Progenitor cell of endocrine pancreas (in vitro differentiated cells): ENCODE measurements at regions not wholly inside any gene's neighbourhood (a gene's known extent, or its start where the extent isn't known, plus 50 kb on each side); places are given as distances from the start of the nearest gene placed in this dataset.
"Not testable (repeated sequence)": the region's sequence is repeated elsewhere in the genome, so short reads cannot be mapped to it uniquely, and the experiment has no call there.

Experiments used
- DNase-seq: peaks from one replicate; pipeline ENCODE4 v3.0.0; 2021; ENCODE audit warnings: low spot score; ENCODE audit not compliant: unreplicated experiment
- H3K27ac Mint-ChIP-seq: 2 replicates; pipeline ENCODE4 v1.8.0; 2021; ENCODE audit warnings: mild to moderate bottlenecking, moderate library complexity, mixed read lengths
- H3K27me3 Mint-ChIP-seq: 2 replicates; pipeline ENCODE4 v1.8.0; 2021; ENCODE audit warnings: mixed read lengths
- H3K36me3 Mint-ChIP-seq: 2 replicates; pipeline ENCODE4 v1.8.0; 2022; ENCODE audit warnings: mixed read lengths; ENCODE audit not compliant: insufficient read depth
- H3K4me1 Mint-ChIP-seq: 2 replicates; pipeline ENCODE4 v1.8.0; 2021; ENCODE audit warnings: low read depth, mixed read lengths
- H3K4me3 Mint-ChIP-seq: 2 replicates; pipeline ENCODE4 v1.8.0; 2021; ENCODE audit warnings: low read depth, mild to moderate bottlenecking, moderate library complexity, mixed read lengths
- H3K9me3 Mint-ChIP-seq: 2 replicates; pipeline ENCODE4 v1.8.0; 2021; ENCODE audit warnings: low read depth, mixed read lengths

- H3K9me3 Mint-ChIP-seq, H3K4me3 Mint-ChIP-seq, H3K4me1 Mint-ChIP-seq, H3K27me3 Mint-ChIP-seq, H3K27ac Mint-ChIP-seq, H3K36me3 Mint-ChIP-seq, DNase-seq: not testable (repeated sequence)
These were observed 145.8 kb upstream of the PLGLB2 start for GRCh38 chr2:87602118-87602517.

DNA sequence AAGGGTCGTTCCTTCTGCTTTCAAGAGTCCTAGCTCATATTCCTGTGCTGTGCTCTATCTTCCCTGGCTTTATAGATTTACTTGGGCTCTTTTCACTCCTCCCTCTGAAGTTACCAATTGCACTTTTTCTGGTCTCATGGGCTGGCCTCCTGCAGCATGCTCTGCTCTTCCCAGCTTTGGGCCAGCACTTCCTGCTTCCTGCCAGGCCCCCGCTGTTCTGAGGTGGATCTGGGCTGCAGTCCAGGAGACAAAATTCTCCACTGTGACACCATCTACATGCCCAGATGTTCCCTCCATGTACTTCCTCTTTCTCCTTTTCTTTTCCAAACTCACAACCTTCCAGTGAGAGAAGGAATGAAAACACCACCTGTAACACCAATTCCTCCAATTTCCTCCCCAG lies 145.2 kb upstream of the PLGLB2 start:
- H3K4me1 Mint-ChIP-seq, H3K27ac Mint-ChIP-seq, H3K9me3 Mint-ChIP-seq: not testable (repeated sequence)

GRCh38 chr2:87603418-87604278 lies 144.2 kb upstream of the PLGLB2 start:
- not testable (repeated sequence) for DNase-seq, H3K36me3 Mint-ChIP-seq, H3K27ac Mint-ChIP-seq, H3K4me3 Mint-ChIP-seq, H3K4me1 Mint-ChIP-seq, H3K27me3 Mint-ChIP-seq, H3K9me3 Mint-ChIP-seq

More for the DNA sequence above, 145.2 kb upstream of the PLGLB2 start:
- not testable (repeated sequence) for H3K27me3 Mint-ChIP-seq, H3K4me3 Mint-ChIP-seq, DNase-seq, H3K36me3 Mint-ChIP-seq

- not testable (repeated sequence) for H3K36me3 Mint-ChIP-seq, DNase-seq, H3K4me3 Mint-ChIP-seq, H3K27ac Mint-ChIP-seq, H3K9me3 Mint-ChIP-seq, H3K4me1 Mint-ChIP-seq, H3K27me3 Mint-ChIP-seq
These were observed 143.5 kb upstream of the PLGLB2 start for GRCh38 chr2:87604279-87604818.

- not testable (repeated sequence) for H3K9me3 Mint-ChIP-seq, H3K36me3 Mint-ChIP-seq, DNase-seq, H3K4me3 Mint-ChIP-seq, H3K4me1 Mint-ChIP-seq, H3K27ac Mint-ChIP-seq, H3K27me3 Mint-ChIP-seq
These were observed 142.9 kb upstream of the PLGLB2 start for GRCh38 chr2:87604980-87605379.

GRCh38 chr2:87608377-87609166 lies 139.3 kb upstream of the PLGLB2 start:
- not testable (repeated sequence) for H3K36me3 Mint-ChIP-seq, H3K27me3 Mint-ChIP-seq, H3K27ac Mint-ChIP-seq, H3K9me3 Mint-ChIP-seq, H3K4me1 Mint-ChIP-seq, DNase-seq, H3K4me3 Mint-ChIP-seq

DNA sequence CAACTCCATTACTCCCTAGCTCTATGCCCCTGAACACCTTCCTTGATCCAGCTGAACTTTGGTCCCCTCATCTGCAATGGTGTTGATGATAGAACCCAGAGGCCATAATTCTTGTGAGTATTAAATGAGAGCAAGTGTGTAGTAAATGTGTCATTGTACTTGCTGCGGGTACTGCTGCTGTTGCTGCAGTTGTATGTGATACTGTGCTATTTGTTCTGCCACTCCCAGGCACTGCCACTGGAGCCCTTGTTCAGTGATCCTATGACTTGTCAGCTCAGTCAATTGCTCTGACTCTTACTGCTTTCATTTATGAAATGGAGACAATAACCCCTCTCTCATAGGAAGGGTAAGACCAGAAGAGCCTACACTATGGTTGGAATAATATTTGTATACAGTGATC lies 136.9 kb upstream of the PLGLB2 start:
- H3K4me3 Mint-ChIP-seq, DNase-seq, H3K27me3 Mint-ChIP-seq, H3K36me3 Mint-ChIP-seq, H3K27ac Mint-ChIP-seq, H3K9me3 Mint-ChIP-seq, H3K4me1 Mint-ChIP-seq: not testable (repeated sequence)

GRCh38 chr2:87611416-87611815 lies 136.5 kb upstream of the PLGLB2 start:
- not testable (repeated sequence) for H3K4me1 Mint-ChIP-seq, DNase-seq, H3K27ac Mint-ChIP-seq, H3K4me3 Mint-ChIP-seq, H3K36me3 Mint-ChIP-seq, H3K9me3 Mint-ChIP-seq, H3K27me3 Mint-ChIP-seq

GRCh38 chr2:87611956-87612355 lies 135.9 kb upstream of the PLGLB2 start:
- H3K9me3 Mint-ChIP-seq, H3K27ac Mint-ChIP-seq, H3K4me1 Mint-ChIP-seq, DNase-seq, H3K36me3 Mint-ChIP-seq, H3K27me3 Mint-ChIP-seq, H3K4me3 Mint-ChIP-seq: not testable (repeated sequence)

DNA sequence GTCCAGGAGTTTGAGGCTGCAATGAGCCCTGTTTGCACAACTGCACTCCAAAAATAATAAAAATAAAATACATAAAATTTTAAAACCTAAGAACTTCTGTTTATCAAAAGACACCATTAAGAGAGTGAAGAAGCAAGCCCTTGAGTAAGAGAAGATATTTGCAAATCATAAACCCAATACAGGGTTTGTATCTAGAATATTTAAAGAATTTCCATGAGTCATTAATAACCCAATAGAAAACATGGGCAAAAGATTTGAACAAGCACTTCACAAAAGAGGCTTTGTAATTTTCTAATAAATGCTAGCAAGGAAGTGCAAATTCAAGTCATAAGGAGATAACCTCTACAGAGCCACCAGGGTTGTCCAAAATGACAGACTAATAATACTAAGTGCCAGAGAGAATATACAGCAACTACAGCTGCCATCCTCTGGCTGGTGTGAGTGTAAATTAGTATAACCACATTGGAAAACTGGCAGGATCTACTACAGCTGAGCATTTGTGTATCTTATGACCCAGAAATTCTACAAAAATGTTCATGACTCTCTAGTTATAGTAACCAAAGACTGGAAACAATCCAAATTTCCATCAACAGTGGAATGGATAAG lies 133.0 kb upstream of the PLGLB2 start:
- H3K36me3 Mint-ChIP-seq, H3K27ac Mint-ChIP-seq, H3K4me1 Mint-ChIP-seq, H3K4me3 Mint-ChIP-seq, DNase-seq, H3K27me3 Mint-ChIP-seq, H3K9me3 Mint-ChIP-seq: not testable (repeated sequence)

- H3K27ac Mint-ChIP-seq, H3K36me3 Mint-ChIP-seq, H3K4me3 Mint-ChIP-seq, DNase-seq, H3K9me3 Mint-ChIP-seq, H3K27me3 Mint-ChIP-seq, H3K4me1 Mint-ChIP-seq: not testable (repeated sequence)
These were observed 128.8 kb upstream of the PLGLB2 start for GRCh38 chr2:87619121-87619520.

DNA sequence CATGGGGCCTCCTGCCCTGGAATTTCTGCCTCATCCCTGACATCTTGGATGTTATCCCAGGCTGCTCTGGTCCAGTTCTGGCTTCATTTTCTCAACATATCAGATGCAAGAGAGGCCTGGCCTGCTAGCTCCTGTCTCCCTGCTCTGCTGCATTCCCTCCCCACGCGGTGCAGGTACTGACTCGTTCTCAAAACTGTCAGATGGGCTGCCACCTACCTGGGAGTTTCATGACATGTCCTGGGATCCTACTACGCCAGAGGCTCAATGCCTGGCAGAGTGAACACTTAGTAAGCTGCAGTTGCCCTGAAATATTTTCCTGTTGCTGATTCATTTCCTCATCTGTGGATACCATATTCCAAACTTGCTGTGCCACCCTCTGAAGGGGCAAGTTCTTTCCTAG lies 126.7 kb upstream of the PLGLB2 start:
- not testable (repeated sequence) for H3K4me3 Mint-ChIP-seq, H3K27ac Mint-ChIP-seq, H3K36me3 Mint-ChIP-seq, H3K27me3 Mint-ChIP-seq, H3K9me3 Mint-ChIP-seq, H3K4me1 Mint-ChIP-seq, DNase-seq

- H3K36me3 Mint-ChIP-seq, DNase-seq, H3K27me3 Mint-ChIP-seq, H3K4me3 Mint-ChIP-seq, H3K4me1 Mint-ChIP-seq, H3K9me3 Mint-ChIP-seq, H3K27ac Mint-ChIP-seq: not testable (repeated sequence)
These were observed 125.2 kb upstream of the PLGLB2 start for GRCh38 chr2:87622720-87623119.
